ENCODE measurements at regions not wholly inside any gene's neighbourhood (a gene's known extent, or its start where the extent isn't known, plus 50 kb on each side); places are given as distances from the start of the nearest gene placed in this dataset.

DNA sequence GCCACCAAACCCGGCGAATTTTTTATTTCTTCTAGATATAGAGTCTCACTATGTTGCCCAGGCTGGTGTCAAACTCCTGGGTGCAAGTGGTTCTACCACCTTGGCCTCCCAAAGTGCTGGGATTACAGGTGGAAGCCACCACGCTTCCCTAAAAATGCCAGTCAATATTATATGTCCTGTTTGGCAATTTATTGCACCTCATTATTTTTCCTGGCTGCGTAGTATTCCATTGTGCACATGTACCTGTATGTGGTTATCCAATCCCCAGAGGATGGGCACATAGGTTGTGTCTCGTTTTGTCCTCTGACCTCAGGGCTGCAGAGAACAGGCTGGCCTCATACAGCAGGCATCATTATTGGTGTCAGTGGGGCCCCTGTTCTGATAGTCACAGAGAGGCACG, 181.7 kb downstream of the C9orf50 start:
- TF ChIP-seq, protein P1, sequence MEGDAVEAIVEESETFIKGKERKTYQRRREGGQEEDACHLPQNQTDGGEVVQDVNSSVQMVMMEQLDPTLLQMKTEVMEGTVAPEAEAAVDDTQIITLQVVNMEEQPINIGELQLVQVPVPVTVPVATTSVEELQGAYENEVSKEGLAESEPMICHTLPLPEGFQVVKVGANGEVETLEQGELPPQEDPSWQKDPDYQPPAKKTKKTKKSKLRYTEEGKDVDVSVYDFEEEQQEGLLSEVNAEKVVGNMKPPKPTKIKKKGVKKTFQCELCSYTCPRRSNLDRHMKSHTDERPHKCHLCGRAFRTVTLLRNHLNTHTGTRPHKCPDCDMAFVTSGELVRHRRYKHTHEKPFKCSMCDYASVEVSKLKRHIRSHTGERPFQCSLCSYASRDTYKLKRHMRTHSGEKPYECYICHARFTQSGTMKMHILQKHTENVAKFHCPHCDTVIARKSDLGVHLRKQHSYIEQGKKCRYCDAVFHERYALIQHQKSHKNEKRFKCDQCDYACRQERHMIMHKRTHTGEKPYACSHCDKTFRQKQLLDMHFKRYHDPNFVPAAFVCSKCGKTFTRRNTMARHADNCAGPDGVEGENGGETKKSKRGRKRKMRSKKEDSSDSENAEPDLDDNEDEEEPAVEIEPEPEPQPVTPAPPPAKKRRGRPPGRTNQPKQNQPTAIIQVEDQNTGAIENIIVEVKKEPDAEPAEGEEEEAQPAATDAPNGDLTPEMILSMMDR (IDR thresholded peaks at IDR 0.05), result no peak
- TF ChIP-seq ZFX (IDR thresholded peaks at IDR 0.05; ENCODE audit: borderline replicate concordance), result no peak
- H3K27ac ChIP-seq, result peak overlapping the region; percentile 77; the same call in 1 of the 2 replicates

DNA sequence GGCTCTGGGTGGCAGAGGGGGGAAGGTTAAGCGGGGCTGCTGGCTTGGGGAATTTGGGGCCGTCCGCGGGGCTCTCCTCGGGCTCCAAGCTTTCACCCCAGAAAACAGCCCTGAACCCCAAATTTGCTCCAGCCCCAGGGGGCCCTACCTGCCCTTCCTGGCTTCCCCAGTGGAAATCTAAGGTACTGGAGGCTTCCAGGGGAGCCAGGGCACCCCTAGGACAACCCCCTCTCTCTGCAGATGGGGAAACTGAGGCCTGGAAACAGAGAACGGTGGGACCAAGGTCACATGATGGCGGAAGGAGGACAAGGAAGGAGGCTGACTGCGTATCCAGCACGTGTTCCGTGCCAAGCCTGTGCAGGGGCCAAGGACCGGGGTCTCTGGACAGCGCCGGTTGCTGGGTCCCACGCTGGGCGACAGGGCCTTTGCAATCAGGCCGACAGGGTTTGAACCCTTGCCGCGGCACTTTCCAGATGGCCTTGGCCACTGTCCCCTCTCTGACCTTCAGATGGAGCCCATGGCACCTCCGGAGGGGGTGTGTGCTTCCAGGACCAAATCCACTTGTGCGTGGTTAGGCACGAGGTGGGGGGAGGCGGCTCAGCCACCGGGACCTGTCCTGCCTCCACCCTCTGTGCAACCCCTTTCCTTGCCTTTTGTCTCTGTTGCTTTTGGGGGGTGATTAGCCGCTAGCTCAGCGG, 183.1 kb downstream of the C9orf50 start:
- no peak for TF ChIP-seq ZFX (IDR thresholded peaks at IDR 0.05; ENCODE audit: borderline replicate concordance)
- TF ChIP-seq, protein P1 (IDR thresholded peaks at IDR 0.05), result peak; percentile 21; the same call in 1 of the 2 replicates
- H3K27ac ChIP-seq, result peak overlapping the region; percentile 89

DNA sequence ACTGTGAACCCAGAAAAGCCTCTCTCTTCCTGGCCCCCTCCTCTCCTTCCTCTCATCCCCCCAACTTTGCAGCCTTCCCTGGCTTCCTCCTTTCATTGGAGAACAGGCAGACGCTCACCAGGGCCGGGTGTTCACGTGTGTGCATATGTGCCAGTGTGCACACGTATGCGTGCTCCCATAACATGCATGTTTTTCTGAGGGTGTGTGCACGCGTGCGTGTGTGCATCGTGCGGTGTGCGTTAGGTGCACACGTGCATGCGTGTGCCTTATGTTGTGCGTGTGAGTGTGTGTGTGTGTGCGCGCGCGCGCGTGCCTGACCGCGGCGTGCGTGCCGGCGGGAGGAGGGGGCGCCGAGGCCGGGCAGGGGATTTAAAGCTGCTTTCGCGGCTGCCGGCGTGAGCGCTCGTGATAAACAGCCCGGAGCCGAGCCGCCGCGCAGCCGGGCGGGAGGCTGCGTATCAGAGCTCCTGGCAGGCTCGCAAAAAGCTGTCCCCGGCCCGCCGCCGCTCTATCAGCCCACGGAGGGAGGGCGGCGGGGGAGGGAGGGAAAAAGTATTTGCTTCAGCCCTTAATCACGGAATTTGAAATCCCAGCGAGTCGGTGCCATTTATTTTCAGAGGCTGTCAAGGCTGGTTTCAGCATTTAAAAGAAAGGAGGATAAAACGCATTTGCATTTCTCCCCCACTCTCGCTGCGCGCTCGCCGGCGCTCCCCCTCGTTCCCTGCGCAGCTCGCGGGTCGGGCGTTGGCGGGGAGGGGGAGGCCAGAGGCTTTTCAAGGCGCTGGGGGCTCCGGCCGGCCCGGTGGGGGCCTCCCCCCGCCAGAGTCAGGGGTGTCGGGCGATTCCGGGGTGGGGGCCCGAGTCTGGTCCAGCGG, 183.9 kb downstream of the C9orf50 start:
- TF ChIP-seq, protein P1 (IDR thresholded peaks at IDR 0.05), result no peak
- TF ChIP-seq ZFX (IDR thresholded peaks at IDR 0.05; ENCODE audit: borderline replicate concordance), result no peak
- peak overlapping the region; percentile 89 for H3K27ac ChIP-seq

DNA sequence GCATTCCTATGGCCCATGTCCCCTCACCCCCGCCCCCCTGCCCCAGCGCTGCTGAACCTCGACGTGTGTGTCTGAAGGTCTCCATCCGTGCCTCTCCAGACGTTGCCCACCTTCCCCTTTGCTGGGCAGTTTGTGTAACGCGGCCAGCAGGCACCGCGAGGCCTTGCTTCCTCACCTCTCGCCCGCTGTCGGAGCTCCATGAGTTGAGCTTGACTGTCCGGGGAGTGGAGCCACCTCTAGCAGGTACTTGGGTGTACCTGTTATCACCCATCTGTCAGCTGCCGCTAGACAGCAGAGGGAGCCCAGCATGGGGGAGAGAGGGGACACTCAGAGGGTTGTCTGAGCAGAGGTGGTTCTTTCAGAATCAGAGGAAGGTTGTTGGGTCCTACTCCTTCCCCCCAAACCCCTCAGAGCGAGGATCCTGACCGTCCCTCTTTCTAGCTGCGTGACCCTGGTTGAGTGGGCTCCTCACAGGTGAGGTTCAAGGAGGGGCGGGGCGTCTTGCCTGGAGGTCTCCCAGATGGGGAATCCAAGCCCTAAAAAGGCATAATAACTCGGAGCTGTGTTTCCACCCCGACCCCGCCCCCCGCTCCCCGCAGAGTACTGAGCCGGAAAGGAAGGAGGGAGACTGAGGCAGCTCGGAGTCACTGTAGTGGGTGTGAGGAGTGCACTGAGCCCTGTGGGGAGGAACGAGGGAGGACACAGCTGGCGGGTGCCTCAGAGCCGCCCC, 184.7 kb downstream of the C9orf50 start:
- H3K27ac ChIP-seq, result peak overlapping the region; percentile 89
- TF ChIP-seq, protein P1 (IDR thresholded peaks at IDR 0.05), result no peak
- no peak for TF ChIP-seq ZFX (IDR thresholded peaks at IDR 0.05; ENCODE audit: borderline replicate concordance)

DNA sequence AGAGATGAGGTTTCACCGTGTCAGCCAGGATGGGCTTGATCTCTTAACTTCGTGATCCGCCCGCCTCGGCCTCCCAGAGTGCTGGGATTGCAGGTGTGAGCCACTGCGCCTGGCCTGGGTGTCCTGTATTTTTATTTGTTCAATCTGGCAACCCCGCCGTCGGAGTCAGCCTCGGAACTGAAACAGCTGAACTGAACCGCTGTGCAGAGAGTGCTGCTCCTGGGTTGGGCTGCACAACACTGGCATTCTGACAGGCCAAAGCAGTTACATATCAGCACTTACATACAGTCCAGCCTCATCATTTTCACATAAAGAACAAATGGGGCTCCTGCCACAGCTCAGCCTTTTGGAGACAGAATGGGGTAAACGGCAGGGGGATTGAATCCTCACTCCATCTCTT, 185.6 kb downstream of the C9orf50 start:
- TF ChIP-seq, protein P1 (IDR thresholded peaks at IDR 0.05), result no peak
- TF ChIP-seq ZFX (IDR thresholded peaks at IDR 0.05; ENCODE audit: borderline replicate concordance), result no peak
- peak overlapping the region; percentile 89 for H3K27ac ChIP-seq

DNA sequence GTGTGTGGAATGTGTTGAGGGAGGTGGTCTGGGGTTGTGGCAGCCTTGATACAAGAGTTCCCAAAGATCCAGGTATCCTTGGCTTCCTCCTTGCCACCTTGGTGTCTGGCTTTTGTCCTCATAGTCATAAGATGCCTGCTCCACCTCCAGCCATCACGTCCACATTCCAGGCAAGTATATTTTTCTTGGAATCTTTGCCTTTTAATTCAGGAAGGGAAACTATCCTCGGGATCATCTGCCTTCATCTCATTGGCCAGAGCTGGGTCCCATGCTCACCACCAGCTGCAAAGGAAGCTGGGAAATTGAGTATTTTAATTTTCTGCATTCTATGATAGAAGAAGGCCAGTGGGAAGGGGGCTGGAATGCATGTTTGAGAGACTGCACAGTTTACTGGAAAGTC, 186.7 kb downstream of the C9orf50 start:
- peak overlapping the region; percentile 89 for H3K27ac ChIP-seq
- TF ChIP-seq ZFX (IDR thresholded peaks at IDR 0.05; ENCODE audit: borderline replicate concordance), result no peak
- TF ChIP-seq, protein P1 (IDR thresholded peaks at IDR 0.05), result no peak

Measured in 22Rv1 (cell line).